NCI-H510A treated with DMSO at 0.1 percent for 48 hours (cell line): ENCODE measurements at regions not wholly inside any gene's neighbourhood (a gene's known extent, or its start where the extent isn't known, plus 50 kb on each side); places are given as distances from the start of the nearest gene placed in this dataset.
"Not testable (repeated sequence)": the region's sequence is repeated elsewhere in the genome, so short reads cannot be mapped to it uniquely, and the experiment has no call there.

Experiments used
- DNase-seq: peaks from one replicate; lab custom pipeline; 2025; lab: John Stamatoyannopoulos, UW

DNA sequence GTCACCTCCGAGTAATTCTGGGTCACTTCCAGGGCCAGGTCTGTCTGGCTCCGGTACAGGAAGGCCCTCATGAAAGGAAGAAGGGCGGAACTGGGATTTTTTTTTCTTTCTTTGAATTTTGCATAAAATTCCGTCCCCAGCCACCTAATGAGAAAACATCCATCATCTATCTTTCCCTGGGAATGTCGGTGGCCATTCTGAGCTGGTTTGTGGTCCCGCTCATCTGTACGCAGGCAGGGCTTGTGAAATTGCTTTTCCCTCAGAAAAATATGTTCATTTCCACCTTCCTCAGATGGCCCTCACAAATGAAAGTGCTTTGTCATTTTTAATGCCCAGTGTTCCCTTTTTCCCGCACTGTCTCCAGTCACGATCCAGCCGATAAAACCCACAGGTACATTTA, 353.0 kb upstream of the ZFHX3 start:
- DNase-seq: no peak

DNA sequence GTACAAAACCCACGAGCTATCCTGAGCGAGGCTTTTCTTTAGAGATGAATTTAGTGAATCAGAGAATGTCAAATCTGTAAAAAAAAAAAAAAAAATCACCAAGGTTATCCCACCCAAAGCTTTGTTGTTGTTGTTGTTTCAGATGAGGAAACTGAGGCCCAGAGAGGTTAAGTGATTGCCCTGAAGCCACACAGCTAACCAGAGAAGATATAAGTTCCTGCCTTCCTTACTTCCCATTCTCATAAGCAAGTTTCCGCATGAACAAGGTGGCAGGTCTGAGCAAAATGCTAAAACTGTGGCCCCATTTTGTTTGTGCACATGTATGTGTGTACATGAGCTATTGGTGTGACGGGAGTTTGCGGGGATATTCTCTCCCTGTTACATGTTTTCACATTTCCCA, 352.1 kb upstream of the ZFHX3 start:
- no peak for DNase-seq

DNA sequence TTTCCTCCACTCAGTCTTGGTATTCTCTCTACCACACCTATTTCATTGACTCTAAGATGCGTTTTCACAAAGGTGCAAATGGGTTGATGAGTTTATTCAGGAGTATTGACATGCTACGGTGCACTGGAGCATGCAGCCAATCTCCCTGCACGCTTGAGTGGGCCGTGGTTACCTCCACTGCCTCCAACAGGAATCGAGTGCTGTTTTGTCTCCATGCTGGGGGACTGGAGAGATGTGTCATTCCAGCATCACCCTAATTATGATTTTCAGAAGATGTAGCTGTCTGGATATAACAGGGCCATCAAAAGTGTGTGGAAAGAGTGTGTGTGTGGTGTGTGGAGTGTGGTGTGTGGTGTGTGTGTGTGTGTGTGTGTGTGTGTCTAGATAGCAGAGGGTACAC, 351.6 kb upstream of the ZFHX3 start:
- no peak for DNase-seq

DNA sequence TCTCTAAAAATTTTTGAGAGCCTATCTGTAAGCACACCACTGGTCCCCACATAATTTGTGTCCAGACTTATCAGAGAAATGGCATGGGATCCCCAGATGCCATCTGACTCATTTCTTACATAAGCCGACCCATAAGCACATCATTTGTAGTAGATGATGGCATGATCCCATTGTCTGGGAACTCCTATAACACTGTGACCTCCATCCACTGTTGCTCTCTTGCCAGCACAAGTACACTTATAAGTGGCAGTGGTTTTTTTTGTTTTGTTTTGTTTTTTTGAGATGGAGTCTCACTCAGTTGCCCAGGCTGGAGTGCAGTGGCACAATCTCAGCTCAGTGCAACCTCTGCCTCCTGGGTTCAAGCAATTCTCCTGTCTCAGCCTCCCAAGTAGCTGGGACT, 350.7 kb upstream of the ZFHX3 start:
- not testable (repeated sequence) for DNase-seq

DNA sequence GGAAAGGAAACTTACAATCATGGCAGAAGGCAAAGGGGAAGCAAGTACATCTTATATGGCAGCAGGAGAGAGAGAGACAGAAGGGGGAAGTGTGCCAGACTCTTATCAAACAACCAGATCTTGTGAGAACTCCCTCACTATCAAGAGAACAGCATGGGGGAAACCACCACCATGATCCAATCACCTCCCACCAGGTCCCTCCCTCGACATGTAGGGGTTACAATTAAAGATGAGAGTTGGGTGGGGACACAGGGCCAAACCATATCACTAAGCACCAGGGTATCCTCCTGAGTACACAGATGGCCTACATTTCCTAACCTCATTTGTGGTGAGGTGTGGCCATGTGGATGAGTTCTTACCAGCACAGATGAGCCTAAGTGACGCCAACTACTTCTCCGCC, 348.6 kb upstream of the ZFHX3 start:
- no peak for DNase-seq

DNA sequence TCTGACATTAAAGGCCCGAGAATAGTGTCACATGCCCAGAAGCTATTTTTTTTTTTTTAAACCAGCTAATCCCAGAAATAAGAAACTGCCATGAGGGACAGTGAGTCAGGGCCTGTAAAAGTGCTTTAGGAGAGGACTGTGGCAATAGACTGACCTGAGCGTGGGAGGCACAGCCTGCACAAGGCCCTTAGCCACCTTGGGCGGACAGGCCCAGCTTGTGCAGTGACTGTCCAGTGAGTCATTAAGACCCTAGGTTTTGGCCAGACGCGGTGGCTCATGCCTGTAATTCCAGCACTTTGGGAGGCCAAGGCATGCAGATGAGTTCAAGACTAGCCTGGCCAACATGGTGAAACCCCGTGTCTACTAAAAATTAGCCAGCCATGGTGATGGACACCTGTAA, 343.0 kb upstream of the ZFHX3 start:
- DNase-seq: no peak

DNA sequence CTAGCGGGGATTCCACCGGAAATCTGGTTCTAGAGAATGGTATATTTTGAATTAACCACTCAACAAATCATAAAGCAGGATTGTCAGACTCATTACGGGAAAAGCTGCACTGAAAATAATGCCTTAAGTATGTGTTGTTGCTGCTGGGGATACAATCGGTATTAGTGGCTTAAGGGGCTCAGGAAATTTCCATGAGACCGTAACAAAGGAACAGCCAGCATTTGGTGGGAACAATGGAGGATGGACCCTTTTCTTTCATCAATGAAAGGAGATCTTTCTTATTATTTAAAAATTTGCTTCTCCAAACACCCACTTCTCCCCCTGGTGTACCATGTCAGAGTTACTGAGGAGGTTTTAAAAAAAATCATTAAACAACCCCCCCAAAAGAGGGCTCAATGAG, 342.6 kb upstream of the ZFHX3 start:
- DNase-seq: no peak

DNA sequence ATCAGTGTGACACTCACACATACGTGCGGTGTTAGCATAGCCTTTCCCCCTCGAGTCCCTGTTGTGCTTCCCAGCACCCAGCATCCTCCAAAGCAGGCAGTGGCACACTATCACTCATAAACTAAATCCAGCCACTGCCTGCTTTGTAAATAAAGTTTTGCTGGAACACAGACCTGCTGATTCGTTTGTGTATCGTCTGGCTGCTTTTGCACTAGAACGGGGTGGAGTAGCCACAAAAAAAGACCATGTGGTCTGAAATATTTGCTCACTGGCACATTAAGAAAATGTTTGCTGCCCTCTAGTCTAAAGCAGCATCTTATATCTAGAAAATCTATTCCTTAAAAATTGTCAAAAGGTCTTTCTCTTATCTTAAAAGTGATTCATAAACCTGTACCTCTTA, 341.2 kb upstream of the ZFHX3 start:
- no peak for DNase-seq

DNA sequence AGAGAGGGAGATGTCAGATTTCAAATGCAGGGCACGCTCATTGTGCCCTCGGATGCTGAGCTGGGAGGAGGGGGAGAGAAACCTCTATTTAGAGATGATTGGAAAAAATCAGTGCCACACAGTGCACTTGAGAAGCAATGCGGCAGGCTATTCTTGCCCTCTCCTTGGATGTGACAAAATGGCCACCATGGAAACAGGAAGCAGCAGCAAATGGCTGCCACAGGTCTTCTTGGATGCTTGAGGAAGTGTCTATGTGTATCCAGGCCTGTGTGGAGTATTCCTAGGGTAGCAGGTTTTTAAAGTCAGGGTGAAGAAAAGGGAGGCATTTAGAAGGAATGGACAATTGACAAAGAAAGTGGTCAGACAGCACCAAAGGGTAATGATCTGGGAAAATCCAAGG, 340.1 kb upstream of the ZFHX3 start:
- no peak for DNase-seq

DNA sequence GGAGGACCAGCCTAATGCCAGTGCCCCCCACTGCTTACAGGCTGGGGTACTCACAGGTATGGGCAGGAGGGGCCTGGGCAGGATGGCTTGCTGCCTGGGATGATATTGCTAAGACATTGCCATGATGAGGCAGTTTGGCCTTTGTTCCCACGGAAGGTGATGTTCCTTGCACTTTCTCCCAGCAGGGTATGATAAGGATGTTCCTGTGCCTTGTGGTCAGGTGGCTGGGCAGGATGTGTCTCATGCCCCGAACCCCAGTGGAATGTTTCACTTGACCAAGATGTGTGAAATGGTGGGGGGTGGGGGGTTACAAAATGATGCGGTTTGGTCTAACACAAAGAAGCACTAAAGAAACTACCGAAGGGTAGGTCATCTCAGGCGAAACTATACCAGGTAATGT, 337.8 kb upstream of the ZFHX3 start:
- DNase-seq: no peak

DNA sequence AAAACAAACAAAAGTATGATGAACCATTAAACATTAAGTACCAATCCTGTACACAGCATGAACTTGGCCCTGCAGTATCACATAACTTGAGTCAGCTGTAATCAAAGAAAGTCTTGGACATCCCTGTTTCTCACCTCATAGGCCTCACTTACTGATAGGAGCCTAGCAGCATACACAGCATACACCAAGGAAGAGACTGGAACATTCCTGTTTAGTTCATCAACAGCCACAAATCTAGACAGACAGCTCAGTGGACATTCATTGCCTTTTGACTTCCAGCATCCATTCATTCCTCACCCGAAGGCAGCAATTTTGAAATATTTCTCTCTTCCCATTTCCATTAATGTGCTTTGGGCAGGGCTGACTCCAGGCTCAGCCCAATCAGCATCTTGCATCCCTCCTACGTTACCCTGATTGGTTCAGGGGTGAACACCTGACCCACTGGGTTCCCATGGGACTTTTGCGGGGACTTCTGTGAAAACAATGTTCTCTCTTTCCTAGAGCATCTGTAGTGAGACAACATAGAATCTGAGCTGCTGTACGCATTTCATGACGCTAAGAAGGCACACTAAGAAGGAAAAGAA, 336.7 kb upstream of the ZFHX3 start:
- no peak for DNase-seq

DNA sequence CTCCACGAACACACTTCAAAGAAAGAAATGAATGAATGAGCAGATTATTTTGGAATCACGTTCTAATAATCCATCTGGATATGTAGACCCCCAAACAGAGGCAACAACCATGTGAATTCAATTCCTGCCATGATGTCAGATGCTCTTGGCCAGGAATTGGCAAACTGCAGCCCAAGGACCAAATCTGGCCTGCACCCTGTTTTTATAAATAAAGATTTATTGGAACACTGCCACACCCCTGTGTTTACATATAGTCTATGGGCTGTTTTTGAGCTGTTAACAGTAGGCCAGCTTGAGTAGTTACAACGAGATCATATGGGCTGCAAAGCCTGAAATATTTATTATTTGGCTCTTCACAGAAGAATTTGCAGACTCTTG, 336.0 kb upstream of the ZFHX3 start:
- DNase-seq: no peak

DNA sequence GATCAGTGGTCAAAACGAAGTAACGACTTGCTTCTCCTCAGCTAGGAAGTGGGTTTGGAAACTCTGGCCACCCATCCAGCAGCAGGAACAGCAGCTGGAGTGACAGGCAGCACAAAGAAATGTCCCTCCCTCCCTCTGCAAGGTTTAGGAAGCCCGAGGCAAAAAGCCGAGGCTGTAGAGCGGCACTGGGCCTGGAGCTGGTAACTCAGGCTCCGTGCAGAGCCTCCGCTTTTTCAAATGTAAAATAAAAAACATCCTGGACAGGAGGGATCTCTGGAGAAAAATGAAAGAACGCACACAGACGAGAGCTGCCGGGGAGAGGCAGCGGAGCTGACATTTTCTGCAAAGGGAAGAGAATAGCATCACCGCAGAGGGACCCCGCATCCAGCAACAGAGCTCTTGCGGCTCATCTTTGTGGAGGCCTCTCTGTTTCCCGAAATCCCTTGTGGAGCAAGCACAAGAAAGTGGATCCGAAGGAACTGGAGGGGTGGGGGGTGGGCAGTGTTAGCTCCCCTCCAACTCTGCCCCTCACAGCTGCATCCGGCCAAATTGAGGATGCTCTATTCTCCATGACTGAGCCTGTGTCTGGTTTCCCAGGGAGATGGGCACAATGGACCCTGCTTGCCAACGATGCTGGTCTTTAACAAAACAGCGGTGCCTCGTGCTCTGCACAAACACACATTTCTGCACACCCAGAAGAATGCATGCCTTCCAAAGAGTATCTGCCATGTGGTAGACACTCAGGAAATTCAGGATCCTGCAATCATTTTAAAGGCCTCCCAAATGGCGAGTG, 335.5 kb upstream of the ZFHX3 start:
- DNase-seq: no peak

DNA sequence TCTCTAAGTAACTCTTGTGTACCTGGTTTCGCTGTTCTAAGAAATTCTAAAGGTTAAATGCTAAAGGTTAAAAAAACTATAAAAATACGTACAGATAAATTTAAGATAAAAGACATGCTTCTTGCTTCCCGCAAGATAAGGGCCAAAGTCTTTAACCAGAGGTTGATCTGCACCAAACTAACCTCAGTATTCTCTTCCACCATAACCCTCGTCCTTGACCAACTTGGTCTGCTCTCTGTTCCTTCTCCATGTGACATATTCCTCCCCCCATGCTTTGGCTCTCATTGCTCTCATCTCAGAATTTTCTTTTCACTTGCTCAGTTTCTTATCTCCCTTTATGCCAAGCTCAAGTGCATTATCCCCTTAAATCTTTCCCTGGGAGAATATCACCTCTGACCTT, 330.5 kb upstream of the ZFHX3 start:
- DNase-seq: no peak

DNA sequence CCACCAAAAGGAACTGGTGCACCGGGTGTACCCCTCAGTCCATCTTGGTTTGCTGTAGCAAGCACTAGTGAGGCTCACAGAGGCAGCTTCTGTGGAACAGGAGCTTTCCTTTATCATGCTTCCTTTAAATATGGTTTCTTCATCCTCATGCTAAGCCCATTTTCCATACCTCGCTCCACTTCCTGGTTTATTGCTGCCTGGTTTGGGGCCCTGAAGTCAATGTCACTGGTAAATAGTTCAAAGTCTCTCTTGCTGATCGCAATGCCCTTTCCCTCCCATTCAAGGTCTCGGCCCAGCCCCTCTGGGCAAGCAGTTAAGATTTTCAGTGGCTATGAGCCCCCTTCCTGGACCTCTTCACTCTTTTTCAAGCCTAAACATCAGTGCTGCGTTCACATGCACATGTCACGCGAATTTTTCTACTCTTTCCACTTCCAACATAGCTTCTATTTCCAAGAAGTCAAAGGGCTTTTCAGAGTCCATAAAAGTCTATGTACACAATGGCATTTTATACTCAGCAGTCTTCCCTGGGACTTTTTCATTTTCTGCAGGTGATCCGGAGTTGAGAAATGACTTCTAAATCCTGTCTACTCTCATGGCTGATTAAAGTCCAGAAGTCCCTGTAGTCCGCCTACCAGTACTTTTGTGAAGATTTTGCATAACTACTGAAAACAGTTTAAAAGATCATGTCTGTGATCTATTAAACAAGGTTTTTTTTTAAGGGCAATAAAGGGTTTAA, 323.8 kb upstream of the ZFHX3 start:
- no peak for DNase-seq

DNA sequence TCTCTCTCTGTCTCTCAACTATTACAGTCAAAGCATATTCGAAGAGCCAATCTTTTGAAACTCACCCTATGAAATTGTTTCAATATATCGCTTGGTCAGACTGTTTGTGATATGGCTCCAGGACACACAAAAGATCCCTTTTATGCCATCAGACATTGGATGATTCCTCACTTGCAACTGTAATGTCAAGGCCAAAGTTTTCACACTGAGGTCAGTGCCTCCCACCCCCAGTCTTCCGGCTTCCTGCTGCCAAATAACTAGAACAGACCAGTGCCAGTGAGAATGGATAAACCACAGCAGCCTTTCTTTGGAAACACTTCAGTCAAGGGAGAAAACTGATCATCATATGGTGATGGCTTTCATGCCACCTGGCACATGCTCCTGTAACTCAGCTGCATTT, 321.9 kb upstream of the ZFHX3 start:
- no peak for DNase-seq

DNA sequence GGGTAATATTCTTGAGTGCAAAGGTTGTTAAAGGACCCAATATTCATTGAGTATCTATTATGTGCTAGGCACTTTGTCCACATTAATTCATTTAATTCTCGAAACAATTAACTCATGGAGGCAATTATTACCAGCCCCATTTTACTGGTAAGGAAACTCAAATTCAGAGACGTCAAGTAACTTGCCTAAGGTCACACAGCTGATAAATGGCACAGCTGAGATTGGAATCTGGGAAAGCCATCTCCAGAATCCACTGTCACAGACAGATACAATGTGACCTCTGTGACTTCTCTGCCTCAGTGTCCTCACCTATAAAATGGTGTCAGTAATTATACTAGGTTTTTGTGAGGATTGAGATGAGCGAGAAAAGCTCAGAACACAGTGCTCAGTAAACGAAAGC, 320.8 kb upstream of the ZFHX3 start:
- no peak for DNase-seq

DNA sequence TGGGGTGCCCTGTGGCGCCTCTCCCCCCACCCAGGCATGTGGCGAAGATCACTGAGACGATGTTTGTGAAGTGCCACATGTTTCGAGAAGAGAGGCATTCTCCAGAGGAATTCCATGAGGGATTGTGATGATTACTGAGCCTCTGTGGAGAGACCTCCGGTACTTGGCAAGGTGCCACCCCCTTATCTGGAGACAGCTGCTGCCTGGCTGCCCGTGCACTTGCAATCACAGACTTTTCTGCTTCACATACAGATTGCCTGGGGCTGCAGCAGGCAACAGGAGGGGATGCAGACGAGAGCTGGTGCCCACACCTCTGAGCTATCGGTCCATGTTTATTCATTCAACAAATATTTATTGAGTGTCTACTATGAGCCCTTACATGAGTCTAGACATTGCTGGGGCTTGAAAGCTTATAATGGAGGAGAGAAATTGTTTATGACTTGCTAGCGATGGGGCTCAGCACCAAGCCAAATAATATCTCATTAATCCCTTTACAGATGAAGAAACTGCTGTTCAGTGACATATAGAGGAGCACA, 317.2 kb upstream of the ZFHX3 start:
- peak; percentile 13 for DNase-seq

DNA sequence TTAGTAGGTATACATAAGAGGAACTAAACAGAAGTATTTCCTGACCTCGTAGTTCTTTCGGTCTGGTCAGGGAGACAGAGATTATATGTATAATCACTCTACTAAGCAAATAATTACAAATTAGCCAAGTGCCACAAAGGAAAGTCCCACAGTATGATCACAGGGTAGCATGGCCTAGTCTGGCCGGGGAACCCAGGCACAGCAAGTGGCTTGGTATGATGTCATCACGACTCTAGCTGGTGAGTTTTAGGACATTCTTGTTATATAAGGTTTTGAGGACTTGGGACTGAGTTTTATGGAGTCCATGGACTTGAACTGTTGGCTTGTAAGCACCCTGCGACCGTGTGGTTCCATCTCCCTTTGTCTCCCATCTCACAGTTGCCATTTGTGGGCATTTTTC, 316.5 kb upstream of the ZFHX3 start:
- no peak for DNase-seq

DNA sequence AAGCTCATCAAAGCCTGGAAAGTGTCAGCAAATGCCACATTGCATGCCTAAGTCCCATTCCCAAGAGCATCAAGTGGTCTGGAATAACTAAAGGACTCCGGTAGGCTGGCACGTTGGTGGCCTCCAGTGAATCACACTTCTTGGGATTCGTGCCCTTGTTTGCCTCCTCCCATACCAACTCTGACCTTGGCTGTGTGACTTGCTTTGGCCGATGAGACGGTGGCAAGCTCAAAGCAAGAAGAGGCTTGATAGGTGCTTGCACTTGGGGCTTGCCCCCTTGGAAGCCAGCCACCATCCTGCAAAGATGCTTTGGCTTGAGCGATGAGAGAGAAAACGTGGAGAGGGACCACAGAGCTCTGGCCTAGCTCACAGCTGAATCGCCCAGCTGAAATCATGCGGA, 313.1 kb upstream of the ZFHX3 start:
- DNase-seq: no peak

DNA sequence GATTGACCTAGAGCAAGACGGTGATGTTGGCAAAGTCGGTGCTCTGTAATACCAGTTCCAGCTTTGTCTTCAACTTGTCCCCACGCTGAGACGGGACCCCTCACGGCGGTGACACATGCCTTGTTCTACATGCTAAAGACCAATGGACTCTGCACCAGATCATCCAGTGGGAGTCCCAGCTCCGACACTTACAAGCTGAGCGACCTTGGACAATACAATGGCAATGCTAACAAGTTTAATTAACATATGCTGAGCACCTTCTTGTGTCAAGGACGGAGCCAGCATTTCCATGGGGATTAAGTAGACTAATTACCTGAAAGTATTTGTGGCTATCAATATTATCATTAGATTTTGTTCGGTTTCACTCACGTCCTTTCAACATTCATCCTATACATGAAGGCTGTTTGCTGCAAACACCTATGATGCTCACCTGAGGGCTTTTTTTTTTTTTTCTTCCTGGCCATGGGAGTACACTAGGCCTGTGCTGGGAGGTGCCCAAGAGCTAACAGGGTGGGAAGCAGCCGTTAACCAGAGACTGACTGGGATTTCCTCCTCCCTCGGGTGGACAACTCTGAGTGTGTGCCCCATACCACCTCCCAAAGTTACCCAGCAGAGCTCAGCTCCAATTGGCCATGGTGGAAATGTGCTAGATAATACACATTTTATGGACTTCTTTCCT, 308.6 kb upstream of the ZFHX3 start:
- no peak for DNase-seq

DNA sequence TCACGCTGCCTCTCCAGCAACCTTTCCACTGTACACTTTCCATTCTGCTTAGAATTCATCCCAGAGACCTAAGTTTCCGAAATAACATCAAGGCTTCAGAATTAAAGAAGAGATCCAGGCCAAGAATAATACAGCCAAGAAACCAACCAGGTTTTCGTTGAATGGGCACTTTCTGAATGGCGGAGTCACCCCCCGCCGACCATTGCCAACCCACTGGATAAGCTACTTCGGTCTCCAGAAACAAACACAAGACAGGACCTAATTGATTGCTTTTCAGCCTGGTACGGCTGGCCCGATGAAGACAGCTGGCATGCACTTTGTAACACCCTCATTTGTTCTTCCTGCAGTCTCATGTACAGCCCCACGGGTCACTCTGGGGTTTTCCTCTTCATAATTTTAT, 308.1 kb upstream of the ZFHX3 start:
- DNase-seq: no peak

DNA sequence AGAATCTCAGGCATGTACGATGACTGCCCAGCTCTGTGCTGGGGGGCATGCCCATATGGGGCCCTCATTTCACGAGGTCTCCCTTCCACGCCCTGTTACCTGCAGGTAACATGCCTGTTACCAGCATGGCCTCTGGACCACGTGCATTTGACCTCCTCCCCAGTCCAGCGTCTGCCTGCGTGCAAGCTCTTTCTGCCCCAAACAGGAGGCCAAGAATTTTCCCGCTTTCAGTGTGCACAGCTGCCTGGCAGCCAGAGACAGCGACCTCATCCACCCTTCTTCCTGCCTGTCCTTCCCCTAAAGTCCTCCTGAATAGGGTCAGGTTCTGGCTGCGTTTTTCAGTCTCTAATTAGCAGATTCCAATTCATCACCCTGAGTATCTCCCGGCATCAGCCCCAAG, 306.5 kb upstream of the ZFHX3 start:
- no peak for DNase-seq
